Fibroblast of lung (primary cell): ENCODE measurements at regions not wholly inside any gene's neighbourhood (a gene's known extent, or its start where the extent isn't known, plus 50 kb on each side); places are given as distances from the start of the nearest gene placed in this dataset.

Source experiments
- EZH2 ChIP-seq: IDR thresholded peaks from 2 replicates; pipeline ENCODE4 v1.5.1; 2012; ENCODE audit warnings: low read length, control low read depth, mild to moderate bottlenecking; ENCODE audit errors: missing control alignments
- TF ChIP-seq, protein P1 (sequence below), 2 donors: IDR thresholded peaks in 1 of 2; conservative IDR thresholded peaks in 1 of 2; 1 replicate in 1 of 2; 2 replicates in 1 of 2; pipeline ENCODE4 v1.5.1; 2011 to 2012; ENCODE audit warnings: low read length in 2 of 2, control low read depth in 1 of 2, inconsistent platforms in 1 of 2, low read depth in 1 of 2, mild to moderate bottlenecking in 1 of 2

DNA sequence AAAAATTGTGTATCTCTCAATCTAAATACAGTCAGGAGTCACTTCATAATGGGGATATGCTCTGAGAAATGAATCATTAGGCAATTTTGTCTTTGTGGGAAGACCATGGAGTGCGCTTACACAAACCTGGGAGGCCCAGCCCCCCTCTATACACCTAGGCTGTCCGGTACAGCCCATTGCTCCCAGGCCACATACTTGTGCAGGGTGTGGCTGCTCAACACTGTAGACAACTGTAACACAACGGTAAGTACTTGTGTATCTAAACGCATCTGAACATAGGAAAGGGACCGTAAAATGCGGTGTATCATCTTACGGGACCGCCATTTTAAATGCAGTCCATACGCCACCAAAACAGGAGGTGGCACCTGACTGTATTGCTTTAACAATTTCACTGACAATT, 58.0 kb upstream of the FRMD1 start:
- TF ChIP-seq, protein P1, sequence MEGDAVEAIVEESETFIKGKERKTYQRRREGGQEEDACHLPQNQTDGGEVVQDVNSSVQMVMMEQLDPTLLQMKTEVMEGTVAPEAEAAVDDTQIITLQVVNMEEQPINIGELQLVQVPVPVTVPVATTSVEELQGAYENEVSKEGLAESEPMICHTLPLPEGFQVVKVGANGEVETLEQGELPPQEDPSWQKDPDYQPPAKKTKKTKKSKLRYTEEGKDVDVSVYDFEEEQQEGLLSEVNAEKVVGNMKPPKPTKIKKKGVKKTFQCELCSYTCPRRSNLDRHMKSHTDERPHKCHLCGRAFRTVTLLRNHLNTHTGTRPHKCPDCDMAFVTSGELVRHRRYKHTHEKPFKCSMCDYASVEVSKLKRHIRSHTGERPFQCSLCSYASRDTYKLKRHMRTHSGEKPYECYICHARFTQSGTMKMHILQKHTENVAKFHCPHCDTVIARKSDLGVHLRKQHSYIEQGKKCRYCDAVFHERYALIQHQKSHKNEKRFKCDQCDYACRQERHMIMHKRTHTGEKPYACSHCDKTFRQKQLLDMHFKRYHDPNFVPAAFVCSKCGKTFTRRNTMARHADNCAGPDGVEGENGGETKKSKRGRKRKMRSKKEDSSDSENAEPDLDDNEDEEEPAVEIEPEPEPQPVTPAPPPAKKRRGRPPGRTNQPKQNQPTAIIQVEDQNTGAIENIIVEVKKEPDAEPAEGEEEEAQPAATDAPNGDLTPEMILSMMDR (conservative IDR thresholded peaks at IDR 0.05 in 1 of 2, IDR thresholded peaks at IDR 0.05 in 1 of 2; ENCODE audit: low read depth in 1 of 2, low read length in 2 of 2): no peak
- TF ChIP-seq EZH2: no peak
